Sigmoid colon (tissue), 6 donors: ENCODE measurements at regions not wholly inside any gene's neighbourhood (a gene's known extent, or its start where the extent isn't known, plus 50 kb on each side); places are given as distances from the start of the nearest gene placed in this dataset.

ENCODE experiments used
- DNase-seq: peaks from one replicate; pipeline ENCODE4 v3.0.0-alpha.2; 2019
- H3K27ac ChIP-seq, 4 donors: fragments of 200-600 bp; sonication (generic); one replicate each; pipeline ENCODE4 v1.5.1; 2016 to 2019; ENCODE audit warnings: mild to moderate bottlenecking in 1 of 4
- H3K27me3 ChIP-seq, 3 donors: fragments of 200-600 bp; sonication (generic); one replicate each; pipeline ENCODE4 v1.5.1; 2019; ENCODE audit warnings: mild to moderate bottlenecking in 1 of 3
- H3K36me3 ChIP-seq, 4 donors: fragments of 200-600 bp; sonication (generic); one replicate each; pipeline ENCODE4 v1.5.1; 2016 to 2019
- H3K4me1 ChIP-seq, 4 donors: fragments of 200-600 bp; sonication (generic); one replicate each; pipeline ENCODE4 v1.5.1; 2017 to 2019
- H3K4me3 ChIP-seq, 4 donors: fragments of 200-600 bp; sonication (generic); one replicate each; pipeline ENCODE4 v1.5.1; 2017 to 2019; ENCODE audit warnings: mild to moderate bottlenecking in 2 of 4, moderate library complexity in 1 of 4
- H3K9me3 ChIP-seq, 4 donors: fragments of 200-600 bp in 3 of 4; sonication (generic) in 3 of 4; one replicate each; pipeline versions ENCODE4 v1.5.1 to v1.6.1; 2013 to 2019
- CTCF ChIP-seq, 4 experiments: fragments of 450-650 bp in 3 of 4; fragments of 200-600 bp in 1 of 4; IDR thresholded peaks; one replicate each; pipeline ENCODE4 v1.5.1; 2016 to 2019; ENCODE audit warnings: antibody characterized with exemption in 4 of 4, mild to moderate bottlenecking in 3 of 4, moderate library complexity in 2 of 4
- EP300 ChIP-seq, 4 donors: sonication (generic); formaldehyde crosslinking; IDR thresholded peaks; one replicate each; pipeline ENCODE4 v1.6.1; 2017; ENCODE audit warnings: antibody characterized with exemption in 4 of 4
- POLR2A ChIP-seq, 2 donors: fragments of 450-650 bp; IDR thresholded peaks; one replicate each; pipeline ENCODE4 v1.6.1; 2016; ENCODE audit warnings: antibody characterized with exemption in 2 of 2, mild to moderate bottlenecking in 2 of 2, moderate library complexity in 2 of 2
- POLR2AphosphoS5 ChIP-seq, 4 donors: sonication (generic); formaldehyde crosslinking; IDR thresholded peaks; one replicate each; pipeline ENCODE4 v1.6.1; 2017; ENCODE audit warnings: antibody characterized with exemption in 4 of 4
- WGBS, 2 donors: extraction: QIAGEN DNeasy Blood & Tissue Kit; methylation state at CpG; one replicate each; pipeline ENCODE4 v1.1.7; 2013; 5-methylcytosine and 5-hydroxymethylcytosine counted together
- intact Hi-C: fragments of 100-400 bp; cut with DNase I; formaldehyde crosslinking; loops from one replicate; pipeline ENCODE4 v1.15.1; 2023
- donor health status: healthy with polysubstance abuse.
- donor health status: healthy.

- TF ChIP-seq EP300 (IDR thresholded peaks at IDR 0.05) (no peak), POLR2AphosphoS5 (IDR thresholded peaks at IDR 0.05) (no peak), CTCF (IDR thresholded peaks at IDR 0.05) (no peak), POLR2A (IDR thresholded peaks at IDR 0.05) (no peak)
- DNase-seq, result no peak
- H3K4me1 ChIP-seq, result peaks cover 0 to 29% (median 6%) of the 10 kb centered on the region in 4 donors
- no peaks in the 10 kb centered on the region for H3K36me3 ChIP-seq
- H3K9me3 ChIP-seq, result no peaks in the 10 kb centered on the region
- intact Hi-C loops, result no loop called here
- H3K27me3 ChIP-seq, result no peaks in the 10 kb centered on the region
- H3K27ac ChIP-seq, result peak overlapping the region in 1 of 4 donors; percentile 19
- WGBS, 2 donors, result 89 to 91% methylated on average over 6 of the region's 6 CpGs
- H3K4me3 ChIP-seq, result no peak overlapping the region
Observed at GRCh38 chr12:126481688-126482087, 1416.5 kb downstream of the AACS start.

- DNase-seq, result no peak
- 80% methylated on average over 1 to 2 of the region's 2 CpGs for WGBS, 2 donors
- Histone ChIP-seq H3K4me3 (no peak overlapping the region), H3K27me3 (no peaks in the 10 kb centered on the region), H3K36me3 (no peaks in the 10 kb centered on the region), H3K4me1 (peaks cover 0 to 29% (median 6%) of the 10 kb centered on the region in 4 donors), H3K27ac (peak overlapping the region in 2 of 4 donors; percentile 39 to 66), H3K9me3 (no peaks in the 10 kb centered on the region)
- TF ChIP-seq POLR2A (IDR thresholded peaks at IDR 0.05), result no peak
- no peak for TF ChIP-seq CTCF (IDR thresholded peaks at IDR 0.05)
- TF ChIP-seq EP300 (IDR thresholded peaks at IDR 0.05), result no peak
- no peak for TF ChIP-seq POLR2AphosphoS5 (IDR thresholded peaks at IDR 0.05)
- intact Hi-C loops, result no loop called here
Observed at GRCh38 chr12:126482238-126482889, 1417.1 kb downstream of the AACS start.

- 85 to 90% methylated on average over 17 of the region's 17 CpGs for WGBS, 2 donors
- Histone ChIP-seq H3K4me1 (peaks cover 0 to 29% (median 6%) of the 10 kb centered on the region in 4 donors), H3K27ac (peak overlapping the region in 3 of 4 donors; percentile 22 to 66 (median 39)), H3K4me3 (no peak overlapping the region), H3K9me3 (no peaks in the 10 kb centered on the region), H3K27me3 (no peaks in the 10 kb centered on the region), H3K36me3 (no peaks in the 10 kb centered on the region)
- intact Hi-C loops, result no loop called here
- DNase-seq, result peak; percentile 74
- TF ChIP-seq POLR2A (IDR thresholded peaks at IDR 0.05) (no peak), EP300 (IDR thresholded peaks at IDR 0.05) (peak in 1 of 4 donors; percentile 48), POLR2AphosphoS5 (IDR thresholded peaks at IDR 0.05) (peak; percentile 46 to 89 (median 64)), CTCF (IDR thresholded peaks at IDR 0.05) (no peak)
Observed at GRCh38 chr12:126483145-126484068, 1418.2 kb downstream of the AACS start.

GRCh38 chr12:126487431-126487980, 1422.3 kb downstream of the AACS start:
- Histone ChIP-seq H3K27me3 (no peaks in the 10 kb centered on the region), H3K27ac (no peak overlapping the region), H3K36me3 (no peaks in the 10 kb centered on the region), H3K4me3 (no peak overlapping the region), H3K9me3 (peaks cover 0 to 7% (median 0%) of the 10 kb centered on the region in 4 donors), H3K4me1 (peaks cover 0 to 22% (median 6%) of the 10 kb centered on the region in 4 donors)
- 93 to 94% methylated on average over 4 of the region's 4 CpGs for WGBS, 2 donors
- intact Hi-C loops, result no loop called here
- no peak for TF ChIP-seq POLR2A (IDR thresholded peaks at IDR 0.05)
- TF ChIP-seq CTCF (IDR thresholded peaks at IDR 0.05), result no peak
- TF ChIP-seq EP300 (IDR thresholded peaks at IDR 0.05), result no peak
- TF ChIP-seq POLR2AphosphoS5 (IDR thresholded peaks at IDR 0.05), result no peak
- no peak for DNase-seq
